Keratinocyte (primary cell): ENCODE measurements at regions not wholly inside any gene's neighbourhood (a gene's known extent, or its start where the extent isn't known, plus 50 kb on each side); places are given as distances from the start of the nearest gene placed in this dataset.

Source experiments
- CTCF ChIP-seq, 3 experiments: IDR thresholded peaks in 1 of 3; conservative IDR thresholded peaks in 1 of 3; optimal IDR thresholded peaks in 1 of 3; 2 replicates in 2 of 3; 3 replicates in 1 of 3; pipeline versions ENCODE3 to v1.5.1; 2011; ENCODE audit warnings: low read length in 3 of 3, mild to moderate bottlenecking in 3 of 3, moderate library complexity in 2 of 3, control low read depth in 1 of 3, inconsistent platforms in 1 of 3; ENCODE audit not compliant: insufficient read depth in 2 of 3; ENCODE audit errors: extremely low read depth in 1 of 3
- EZH2 ChIP-seq: IDR thresholded peaks from one replicate; pipeline ENCODE4 v1.6.1; 2012; ENCODE audit warnings: inconsistent platforms, mild to moderate bottlenecking, low read length, moderate library complexity

GRCh38 chr6:6878887-6879585 lies 228.7 kb upstream of the RREB1 start:
- TF ChIP-seq CTCF (optimal IDR thresholded peaks at IDR 0.05 in 1 of 3, IDR thresholded peaks at IDR 0.05 in 1 of 3, conservative IDR thresholded peaks at IDR 0.05 in 1 of 3; ENCODE audit: extremely low read depth in 1 of 3, insufficient read depth in 2 of 3, low read length in 3 of 3), result no peak
- TF ChIP-seq EZH2, result no peak
